Nephron (organoid): ENCODE measurements at regions not wholly inside any gene's neighbourhood (a gene's known extent, or its start where the extent isn't known, plus 50 kb on each side); places are given as distances from the start of the nearest gene placed in this dataset.

ENCODE experiments used
- H3K27ac Mint-ChIP-seq, 3 experiments: 2 replicates each; pipeline ENCODE4 v1.8.0; 2020; ENCODE audit warnings: mixed read lengths in 3 of 3, mild to moderate bottlenecking in 2 of 3, moderate library complexity in 1 of 3
- H3K27me3 Mint-ChIP-seq: 2 replicates; pipeline ENCODE4 v1.8.0; 2021; ENCODE audit warnings: low read depth, mild to moderate bottlenecking, moderate library complexity, mixed read lengths
- H3K36me3 Mint-ChIP-seq: 2 replicates; pipeline ENCODE4 v1.8.0; 2020; ENCODE audit warnings: low read depth, mixed read lengths
- H3K4me1 Mint-ChIP-seq: 2 replicates; pipeline ENCODE4 v1.8.0; 2020; ENCODE audit warnings: mixed read lengths
- H3K4me3 Mint-ChIP-seq, 3 experiments: 2 replicates each; pipeline ENCODE4 v1.8.0; 2020; ENCODE audit warnings: mild to moderate bottlenecking in 3 of 3, mixed read lengths in 3 of 3, moderate library complexity in 2 of 3
- H3K9me3 Mint-ChIP-seq: 2 replicates; pipeline ENCODE4 v1.8.0; 2020; ENCODE audit warnings: mixed read lengths
- TF ChIP-seq, protein P1 (sequence below), 3 experiments: fragments of 200-600 bp; sonication (generic); IDR thresholded peaks; one replicate each; pipeline ENCODE4 v1.5.0; 2021; ENCODE audit warnings: antibody characterized with exemption in 3 of 3; ENCODE audit not compliant: unreplicated experiment in 3 of 3

DNA sequence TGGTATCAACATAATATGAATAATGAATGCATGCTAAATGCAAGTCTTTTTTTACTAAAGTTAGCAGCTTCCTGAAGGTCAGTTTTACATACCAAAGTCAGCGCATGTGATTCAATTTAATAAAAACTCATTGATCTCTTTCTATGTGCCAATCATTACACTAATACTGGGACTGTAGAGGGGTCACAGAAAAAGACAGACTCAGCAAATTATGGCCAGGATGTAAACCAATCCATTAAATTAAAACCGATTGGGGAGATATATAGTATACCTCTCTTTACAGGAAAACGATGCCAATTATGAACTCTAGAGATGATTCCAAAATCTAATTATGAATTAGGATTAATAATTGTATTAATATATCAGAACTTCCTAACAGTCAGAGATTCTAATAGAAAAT lies 624.4 kb upstream of the PCDH20 start:
- no peaks in the 10 kb centered on the region for H3K4me1 Mint-ChIP-seq
- no peak overlapping the region for H3K27ac Mint-ChIP-seq
- H3K27me3 Mint-ChIP-seq: no peaks in the 10 kb centered on the region
- no peak overlapping the region for H3K4me3 Mint-ChIP-seq
- H3K36me3 Mint-ChIP-seq: no peaks in the 10 kb centered on the region
- TF ChIP-seq, protein P1, sequence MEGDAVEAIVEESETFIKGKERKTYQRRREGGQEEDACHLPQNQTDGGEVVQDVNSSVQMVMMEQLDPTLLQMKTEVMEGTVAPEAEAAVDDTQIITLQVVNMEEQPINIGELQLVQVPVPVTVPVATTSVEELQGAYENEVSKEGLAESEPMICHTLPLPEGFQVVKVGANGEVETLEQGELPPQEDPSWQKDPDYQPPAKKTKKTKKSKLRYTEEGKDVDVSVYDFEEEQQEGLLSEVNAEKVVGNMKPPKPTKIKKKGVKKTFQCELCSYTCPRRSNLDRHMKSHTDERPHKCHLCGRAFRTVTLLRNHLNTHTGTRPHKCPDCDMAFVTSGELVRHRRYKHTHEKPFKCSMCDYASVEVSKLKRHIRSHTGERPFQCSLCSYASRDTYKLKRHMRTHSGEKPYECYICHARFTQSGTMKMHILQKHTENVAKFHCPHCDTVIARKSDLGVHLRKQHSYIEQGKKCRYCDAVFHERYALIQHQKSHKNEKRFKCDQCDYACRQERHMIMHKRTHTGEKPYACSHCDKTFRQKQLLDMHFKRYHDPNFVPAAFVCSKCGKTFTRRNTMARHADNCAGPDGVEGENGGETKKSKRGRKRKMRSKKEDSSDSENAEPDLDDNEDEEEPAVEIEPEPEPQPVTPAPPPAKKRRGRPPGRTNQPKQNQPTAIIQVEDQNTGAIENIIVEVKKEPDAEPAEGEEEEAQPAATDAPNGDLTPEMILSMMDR (IDR thresholded peaks at IDR 0.05; ENCODE audit: unreplicated experiment in 3 of 3): no peak
- H3K9me3 Mint-ChIP-seq: no peaks in the 10 kb centered on the region

GRCh38 chr13:62038214-62038613 lies 622.6 kb upstream of the PCDH20 start:
- TF ChIP-seq, protein P1 (IDR thresholded peaks at IDR 0.05; ENCODE audit: unreplicated experiment in 3 of 3): no peak
- H3K36me3 Mint-ChIP-seq: no peaks in the 10 kb centered on the region
- no peaks in the 10 kb centered on the region for H3K9me3 Mint-ChIP-seq
- no peaks in the 10 kb centered on the region for H3K27me3 Mint-ChIP-seq
- no peak overlapping the region for H3K4me3 Mint-ChIP-seq
- H3K4me1 Mint-ChIP-seq: no peaks in the 10 kb centered on the region
- H3K27ac Mint-ChIP-seq: no peak overlapping the region

DNA sequence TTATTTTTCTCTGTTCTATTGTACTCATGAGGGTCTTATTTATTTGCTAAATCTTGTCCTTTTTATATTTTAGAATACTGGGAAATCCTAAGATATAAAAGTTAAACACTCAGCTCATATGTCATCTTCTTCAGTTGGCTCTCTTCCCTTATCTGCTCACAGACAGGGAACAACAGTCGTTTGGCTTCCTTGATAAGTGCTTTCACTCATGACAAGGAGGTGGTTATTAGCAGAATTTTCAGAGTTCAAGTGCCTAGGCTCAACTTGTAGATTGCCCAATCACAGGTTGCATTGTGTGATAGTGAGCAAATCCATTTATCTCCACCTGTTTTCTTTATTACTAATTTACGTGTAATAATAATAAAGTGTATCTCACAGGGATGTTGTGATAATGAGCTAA lies 620.3 kb upstream of the PCDH20 start:
- TF ChIP-seq, protein P1 (IDR thresholded peaks at IDR 0.05; ENCODE audit: unreplicated experiment in 3 of 3): no peak
- Mint-ChIP-seq H3K27me3 (no peaks in the 10 kb centered on the region), H3K36me3 (no peaks in the 10 kb centered on the region), H3K9me3 (no peaks in the 10 kb centered on the region), H3K4me3 (no peak overlapping the region), H3K27ac (no peak overlapping the region), H3K4me1 (no peaks in the 10 kb centered on the region)

- TF ChIP-seq, protein P1 (IDR thresholded peaks at IDR 0.05; ENCODE audit: unreplicated experiment in 3 of 3): no peak
- no peaks in the 10 kb centered on the region for H3K9me3 Mint-ChIP-seq
- H3K27ac Mint-ChIP-seq: no peak overlapping the region
- no peaks in the 10 kb centered on the region for H3K27me3 Mint-ChIP-seq
- no peaks in the 10 kb centered on the region for H3K4me1 Mint-ChIP-seq
- no peak overlapping the region for H3K4me3 Mint-ChIP-seq
- H3K36me3 Mint-ChIP-seq: no peaks in the 10 kb centered on the region
Measured at GRCh38 chr13:62033934-62034333, 618.3 kb upstream of the PCDH20 start.

- Mint-ChIP-seq H3K27ac (no peak overlapping the region), H3K9me3 (no peaks in the 10 kb centered on the region), H3K36me3 (no peaks in the 10 kb centered on the region), H3K27me3 (no peaks in the 10 kb centered on the region), H3K4me1 (no peaks in the 10 kb centered on the region), H3K4me3 (no peak overlapping the region)
- TF ChIP-seq, protein P1 (IDR thresholded peaks at IDR 0.05; ENCODE audit: unreplicated experiment in 3 of 3): no peak
Measured at GRCh38 chr13:62022369-62022768, 606.7 kb upstream of the PCDH20 start.

DNA sequence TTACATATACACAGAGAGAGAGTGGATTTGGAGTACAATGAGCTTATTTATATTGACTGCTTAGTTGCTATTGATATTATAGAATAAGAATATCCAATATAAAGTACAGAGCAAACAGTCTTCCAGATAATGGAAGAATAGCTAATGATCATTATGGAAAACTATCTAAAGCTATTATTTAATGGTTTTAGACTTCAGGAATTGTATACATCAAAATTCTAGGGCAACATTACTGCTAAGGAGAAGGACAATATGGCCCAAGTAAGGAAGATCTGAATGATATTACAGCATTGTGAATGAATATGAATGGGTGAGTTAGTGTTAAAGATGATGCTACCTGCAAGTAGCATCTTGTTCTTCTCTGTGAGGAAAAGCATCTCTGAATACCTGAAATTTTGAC lies 604.2 kb upstream of the PCDH20 start:
- H3K27ac Mint-ChIP-seq: no peak overlapping the region
- no peaks in the 10 kb centered on the region for H3K9me3 Mint-ChIP-seq
- no peaks in the 10 kb centered on the region for H3K4me1 Mint-ChIP-seq
- H3K4me3 Mint-ChIP-seq: no peak overlapping the region
- H3K27me3 Mint-ChIP-seq: no peaks in the 10 kb centered on the region
- no peaks in the 10 kb centered on the region for H3K36me3 Mint-ChIP-seq
- TF ChIP-seq, protein P1 (IDR thresholded peaks at IDR 0.05; ENCODE audit: unreplicated experiment in 3 of 3): no peak
